Large intestine (tissue), 3 donors: ENCODE measurements at regions not wholly inside any gene's neighbourhood (a gene's known extent, or its start where the extent isn't known, plus 50 kb on each side); places are given as distances from the start of the nearest gene placed in this dataset.
"Not testable (repeated sequence)": the region's sequence is repeated elsewhere in the genome, so short reads cannot be mapped to it uniquely, and the experiment has no call there.

Source experiments
- DNase-seq, 2 donors: peaks; one replicate each; pipeline versions ENCODE4 v3.0.0 to v3.0.0-alpha.2; 2013
- H3K27ac ChIP-seq: one replicate; pipeline ENCODE4 v1.5.1; 2013; ENCODE audit warnings: low read length
- H3K27me3 ChIP-seq: 2 replicates; pipeline ENCODE4 v1.6.1; 2013; ENCODE audit warnings: low read length; ENCODE audit not compliant: control insufficient read depth, insufficient read depth
- H3K36me3 ChIP-seq: 2 replicates; pipeline ENCODE4 v1.6.1; 2013; ENCODE audit warnings: low read length; ENCODE audit not compliant: control insufficient read depth, insufficient read depth
- H3K4me1 ChIP-seq: one replicate; pipeline ENCODE4 v1.6.1; 2013; ENCODE audit warnings: low read length; ENCODE audit not compliant: control insufficient read depth, insufficient read depth
- H3K4me3 ChIP-seq: one replicate; pipeline ENCODE4 v1.5.1; 2013; ENCODE audit warnings: low read length
- H3K9me3 ChIP-seq: one replicate; pipeline ENCODE4 v1.6.1; 2013; ENCODE audit warnings: mild to moderate bottlenecking, low read depth, low read length, moderate library complexity; ENCODE audit not compliant: control insufficient read depth
- WGBS: methylation state at CpG from one replicate; pipeline ENCODE4 v1.1.5; 2013; ENCODE audit warnings: low lambda C conversion rate; ENCODE audit not compliant: insufficient coverage; 5-methylcytosine and 5-hydroxymethylcytosine counted together

DNA sequence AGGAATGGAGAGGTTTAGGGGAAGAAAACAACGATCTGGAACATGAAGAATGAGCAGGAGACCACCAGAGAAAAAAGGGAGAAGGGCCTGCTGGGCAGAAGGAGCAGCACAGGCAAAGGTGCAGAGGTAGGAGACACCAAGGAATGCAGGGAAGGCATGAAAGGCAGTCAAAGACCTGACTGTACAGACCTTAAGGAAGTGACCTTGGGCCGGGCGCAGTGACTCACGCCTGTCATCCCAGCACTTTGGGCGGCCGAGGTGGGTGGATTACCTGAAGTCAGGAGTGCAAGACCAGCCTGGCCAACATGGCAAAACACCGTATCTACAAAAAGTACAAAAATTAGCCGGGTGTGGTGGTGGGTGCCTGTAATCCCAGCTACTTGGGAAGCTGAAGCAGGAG, 157.7 kb upstream of the ATP10A start:
- no peaks in the 10 kb centered on the region for H3K36me3 ChIP-seq
- WGBS: 80% methylated on average over 1 of the region's 8 CpGs
- no peaks in the 10 kb centered on the region for H3K4me1 ChIP-seq
- no peak overlapping the region for H3K27ac ChIP-seq
- H3K9me3 ChIP-seq: no peaks in the 10 kb centered on the region
- no peaks in the 10 kb centered on the region for H3K27me3 ChIP-seq
- H3K4me3 ChIP-seq: no peak overlapping the region
- no peak for DNase-seq

- H3K27me3 ChIP-seq: no peaks in the 10 kb centered on the region
- H3K4me3 ChIP-seq: no peak overlapping the region
- H3K36me3 ChIP-seq: no peaks in the 10 kb centered on the region
- no CpG with 5 or more reads among the region's 7 CpGs for WGBS
- DNase-seq: no peak
- H3K4me1 ChIP-seq: no peaks in the 10 kb centered on the region
- H3K27ac ChIP-seq: no peak overlapping the region
- no peaks in the 10 kb centered on the region for H3K9me3 ChIP-seq
These were observed 154.5 kb upstream of the ATP10A start for GRCh38 chr15:26017665-26018064.

DNA sequence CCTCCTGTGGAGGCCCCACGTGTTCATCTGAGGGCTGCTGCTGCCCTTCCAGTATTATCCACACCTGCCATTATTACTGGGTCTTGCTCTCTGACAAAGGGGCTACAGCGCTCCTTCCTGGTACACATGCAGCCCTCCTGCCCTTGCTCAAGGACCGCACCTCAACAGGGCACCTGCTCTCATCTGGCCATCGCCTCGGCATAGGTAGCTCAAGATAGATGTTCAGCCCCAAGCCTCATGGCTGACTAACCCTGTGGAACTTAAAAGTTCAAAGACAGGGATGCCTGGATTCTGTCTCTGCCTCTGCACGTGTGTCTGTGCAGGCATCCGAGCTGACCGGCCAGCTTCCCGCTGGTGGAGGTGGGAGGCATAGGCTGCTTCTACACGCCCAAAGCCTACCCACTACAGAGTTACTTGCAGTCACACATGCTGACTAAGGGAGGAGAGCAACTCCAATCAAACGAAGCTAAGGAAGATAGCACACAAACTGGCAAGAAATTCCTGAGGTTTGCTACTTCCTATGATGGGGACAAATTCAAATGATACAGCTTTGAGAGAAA, 152.5 kb upstream of the ATP10A start:
- no peaks in the 10 kb centered on the region for H3K9me3 ChIP-seq
- no peak overlapping the region for H3K27ac ChIP-seq
- no CpG with 5 or more reads among the region's 11 CpGs for WGBS
- H3K4me1 ChIP-seq: no peaks in the 10 kb centered on the region
- H3K36me3 ChIP-seq: no peaks in the 10 kb centered on the region
- no peak overlapping the region for H3K4me3 ChIP-seq
- no peak for DNase-seq
- no peaks in the 10 kb centered on the region for H3K27me3 ChIP-seq

DNA sequence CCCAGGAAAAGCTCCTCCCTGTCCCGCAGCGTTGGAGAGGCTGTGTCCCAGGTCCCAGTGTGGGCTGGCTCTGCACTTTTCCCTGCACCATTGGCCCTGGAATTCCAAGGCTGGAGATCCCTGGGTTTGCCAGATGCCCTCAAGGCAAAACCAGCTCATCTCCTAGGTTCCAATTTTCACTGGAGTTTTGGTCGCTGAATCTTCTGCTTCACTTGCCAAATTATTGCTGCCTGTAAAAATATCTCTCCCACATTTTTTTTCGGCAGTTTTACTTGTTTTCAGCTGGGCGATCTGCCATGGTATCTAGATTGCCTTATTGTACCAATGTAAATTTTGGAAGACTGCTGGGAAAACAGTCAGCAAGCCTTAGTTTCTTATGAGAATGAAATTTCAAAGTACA, 150.9 kb upstream of the ATP10A start:
- H3K27me3 ChIP-seq: no peaks in the 10 kb centered on the region
- no peaks in the 10 kb centered on the region for H3K4me1 ChIP-seq
- H3K4me3 ChIP-seq: no peak overlapping the region
- WGBS: 100% methylated on average over 2 of the region's 5 CpGs
- no peak for DNase-seq
- no peaks in the 10 kb centered on the region for H3K9me3 ChIP-seq
- H3K27ac ChIP-seq: no peak overlapping the region
- no peaks in the 10 kb centered on the region for H3K36me3 ChIP-seq

DNA sequence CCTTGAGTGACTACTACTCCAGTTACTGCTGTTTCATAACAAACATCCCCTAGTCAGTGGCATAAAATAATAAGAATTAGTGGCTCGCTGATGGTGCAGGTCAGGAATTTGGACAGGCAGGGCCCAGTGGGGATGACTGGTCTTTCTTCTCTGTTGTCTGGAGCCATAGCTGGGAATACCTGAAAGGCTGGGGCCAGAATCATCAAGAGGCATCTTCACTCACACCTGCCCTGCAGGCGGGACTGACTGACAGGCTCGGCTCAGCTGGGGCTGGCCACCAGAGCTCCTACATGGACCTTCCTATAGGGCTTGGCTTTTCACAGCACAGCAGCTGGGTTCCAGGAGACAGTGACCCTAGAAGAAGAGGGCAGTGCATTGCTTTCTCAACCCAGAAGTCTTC, 148.8 kb upstream of the ATP10A start:
- Histone ChIP-seq H3K4me3 (no peak overlapping the region), H3K9me3 (no peaks in the 10 kb centered on the region), H3K36me3 (no peaks in the 10 kb centered on the region), H3K4me1 (no peaks in the 10 kb centered on the region), H3K27ac (no peak overlapping the region), H3K27me3 (no peaks in the 10 kb centered on the region)
- no CpG with 5 or more reads among the region's 3 CpGs for WGBS
- DNase-seq: no peak

DNA sequence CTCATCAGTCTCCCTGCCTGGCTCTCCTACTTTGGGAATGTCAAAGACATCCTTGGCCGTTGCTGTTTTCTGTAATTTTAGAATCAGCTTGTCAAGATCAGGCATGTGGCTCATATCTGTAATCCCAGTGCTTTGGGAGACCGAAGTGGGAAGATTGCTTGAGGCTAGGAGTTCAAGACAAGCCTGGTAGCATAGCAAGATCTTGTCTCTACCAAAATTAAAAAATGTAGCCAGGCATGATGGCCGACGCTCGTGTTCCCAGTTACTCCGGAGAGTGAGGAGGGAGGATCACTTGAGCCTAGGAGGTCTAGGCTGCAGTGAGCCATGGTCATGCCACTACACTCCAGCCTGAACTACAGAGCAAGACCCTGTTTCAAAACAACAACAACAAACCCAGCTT, 144.0 kb upstream of the ATP10A start:
- no CpG with 5 or more reads among the region's 6 CpGs for WGBS
- H3K4me3 ChIP-seq: no peak overlapping the region
- no peaks in the 10 kb centered on the region for H3K27me3 ChIP-seq
- no peaks in the 10 kb centered on the region for H3K9me3 ChIP-seq
- H3K36me3 ChIP-seq: no peaks in the 10 kb centered on the region
- no peak overlapping the region for H3K27ac ChIP-seq
- no peak for DNase-seq
- H3K4me1 ChIP-seq: no peaks in the 10 kb centered on the region

- no peak overlapping the region for H3K4me3 ChIP-seq
- no CpG with 5 or more reads among the region's 9 CpGs for WGBS
- no peaks in the 10 kb centered on the region for H3K4me1 ChIP-seq
- H3K27ac ChIP-seq: no peak overlapping the region
- H3K36me3 ChIP-seq: no peaks in the 10 kb centered on the region
- no peaks in the 10 kb centered on the region for H3K9me3 ChIP-seq
- no peaks in the 10 kb centered on the region for H3K27me3 ChIP-seq
- no peak for DNase-seq
These were observed 138.1 kb upstream of the ATP10A start for GRCh38 chr15:26001201-26001600.

DNA sequence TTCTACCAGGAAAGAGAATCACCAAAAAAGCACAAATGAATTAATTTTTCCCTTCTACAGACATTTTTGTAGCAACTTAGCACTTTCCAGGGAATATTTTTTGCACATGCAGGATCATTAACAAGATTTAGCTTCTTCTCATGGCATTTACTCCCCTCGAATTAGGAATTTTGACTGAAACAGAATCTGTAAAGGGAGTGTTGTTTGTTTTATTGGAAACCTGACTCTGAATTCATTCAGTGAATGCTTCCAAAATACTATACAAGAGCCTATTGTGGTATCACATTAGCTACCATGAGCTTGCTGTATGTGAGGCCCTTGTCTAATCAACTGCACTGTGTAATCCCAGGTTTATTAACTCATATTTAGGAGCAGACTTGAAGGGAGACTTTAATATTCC, 130.4 kb upstream of the ATP10A start:
- H3K27ac ChIP-seq: no peak overlapping the region
- no peaks in the 10 kb centered on the region for H3K36me3 ChIP-seq
- peaks cover 8% of the 10 kb centered on the region for H3K9me3 ChIP-seq
- DNase-seq: no peak
- no peaks in the 10 kb centered on the region for H3K27me3 ChIP-seq
- H3K4me3 ChIP-seq: no peak overlapping the region
- WGBS: no CpG with 5 or more reads among the region's 1 CpG
- H3K4me1 ChIP-seq: no peaks in the 10 kb centered on the region

DNA sequence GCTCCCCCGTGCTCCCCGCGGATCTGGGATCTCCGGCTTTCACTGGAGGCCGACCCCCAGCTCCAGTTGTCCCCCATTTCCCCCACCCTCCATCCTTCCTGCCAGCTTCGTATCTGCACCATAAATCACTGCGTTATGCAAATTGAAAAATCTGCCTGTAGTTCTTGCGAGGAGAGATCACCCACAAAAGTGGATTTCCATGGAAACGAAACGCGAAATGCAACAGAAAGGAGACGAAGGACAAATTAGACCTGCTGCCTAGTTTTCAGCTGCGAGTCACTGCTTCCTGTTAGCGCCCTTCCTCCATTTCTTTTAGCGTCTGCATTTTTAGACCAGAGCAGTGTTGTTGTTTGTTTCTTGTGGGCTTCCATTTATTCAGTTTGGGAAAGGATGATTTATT, 127.1 kb upstream of the ATP10A start:
- H3K4me3 ChIP-seq: no peak overlapping the region
- DNase-seq: no peak
- no peaks in the 10 kb centered on the region for H3K36me3 ChIP-seq
- no peaks in the 10 kb centered on the region for H3K4me1 ChIP-seq
- H3K27ac ChIP-seq: no peak overlapping the region
- H3K27me3 ChIP-seq: no peaks in the 10 kb centered on the region
- H3K9me3 ChIP-seq: peaks cover 8% of the 10 kb centered on the region
- 100% methylated on average over 2 of the region's 15 CpGs for WGBS

DNA sequence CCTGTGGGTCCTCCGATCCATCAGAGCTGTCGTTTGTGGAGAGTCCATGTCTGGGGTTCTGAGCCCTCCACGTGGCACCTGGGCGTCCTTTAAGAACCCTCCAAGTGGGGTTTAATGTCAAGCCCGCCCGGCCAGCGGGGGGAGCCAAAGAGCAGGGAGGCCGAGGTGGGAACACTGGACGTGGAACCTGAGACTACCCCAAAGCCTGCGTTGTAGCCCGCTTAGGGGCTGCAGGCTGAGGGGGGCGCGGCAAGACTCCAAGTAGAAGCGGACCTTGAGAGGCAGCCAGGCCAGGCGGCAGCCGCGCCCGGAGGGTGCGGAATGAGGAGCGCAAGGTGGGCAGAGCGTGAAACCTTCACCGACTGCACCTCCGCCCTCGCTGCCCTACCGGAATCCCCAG, 126.2 kb upstream of the ATP10A start:
- H3K27ac ChIP-seq: no peak overlapping the region
- H3K27me3 ChIP-seq: no peaks in the 10 kb centered on the region
- DNase-seq: no peak
- no peaks in the 10 kb centered on the region for H3K36me3 ChIP-seq
- WGBS: no CpG with 5 or more reads among the region's 25 CpGs
- no peak overlapping the region for H3K4me3 ChIP-seq
- peaks cover 8% of the 10 kb centered on the region for H3K9me3 ChIP-seq
- no peaks in the 10 kb centered on the region for H3K4me1 ChIP-seq

- no CpG with 5 or more reads among the region's 9 CpGs for WGBS
- not testable (repeated sequence) for H3K9me3 ChIP-seq, DNase-seq, H3K4me3 ChIP-seq, H3K4me1 ChIP-seq, H3K27ac ChIP-seq, H3K36me3 ChIP-seq, H3K27me3 ChIP-seq
These were observed 125.6 kb upstream of the ATP10A start for GRCh38 chr15:25988716-25989115.
